Kidney epithelial cell (primary cell): ENCODE measurements at regions not wholly inside any gene's neighbourhood (a gene's known extent, or its start where the extent isn't known, plus 50 kb on each side); places are given as distances from the start of the nearest gene placed in this dataset.
"Not testable (repeated sequence)": the region's sequence is repeated elsewhere in the genome, so short reads cannot be mapped to it uniquely, and the experiment has no call there.

Experiments used
- DNase-seq: peaks from one replicate; pipeline ENCODE4 v3.0.0-alpha.2; 2010; ENCODE audit warnings: low read depth
- H3K27me3 ChIP-seq: 2 replicates; pipeline ENCODE4 v1.6.0; 2011; ENCODE audit warnings: low read length; ENCODE audit not compliant: control insufficient read depth, insufficient read depth
- H3K36me3 ChIP-seq: 2 replicates; pipeline ENCODE4 v1.5.1; 2011; ENCODE audit warnings: low read length; ENCODE audit not compliant: control insufficient read depth, insufficient read depth
- H3K4me3 ChIP-seq: 2 replicates; pipeline ENCODE4 v1.5.1; 2011; ENCODE audit warnings: low read depth, mild to moderate bottlenecking, control low read depth, low read length
- TF ChIP-seq, protein P1 (sequence below): IDR thresholded peaks from 2 replicates; pipeline ENCODE4 v1.5.1; 2011; ENCODE audit warnings: mild to moderate bottlenecking, moderate library complexity, low read length, control low read depth, inconsistent platforms; ENCODE audit not compliant: insufficient read depth, poor library complexity, severe bottlenecking

DNA sequence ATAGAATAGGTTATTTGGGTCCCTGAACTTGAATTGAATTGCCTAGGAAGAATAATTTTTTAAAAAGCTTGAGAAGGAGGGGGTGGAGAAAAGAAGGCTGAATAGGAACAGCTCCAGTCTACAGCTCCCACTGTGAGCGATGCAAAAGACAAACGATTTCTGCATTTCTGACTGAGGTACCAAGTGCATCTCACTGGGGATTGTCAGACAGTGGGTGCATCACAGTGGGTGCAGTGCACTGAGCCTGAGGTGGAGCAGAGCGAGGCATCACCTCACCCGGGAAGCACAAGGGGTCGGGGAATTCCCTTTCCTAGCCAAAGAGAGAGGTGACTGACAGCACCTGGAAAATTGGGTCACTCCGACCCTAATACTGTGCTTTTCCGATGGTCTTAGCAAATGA, 782.2 kb upstream of the RGMB start:
- Histone ChIP-seq H3K4me3 (no peak overlapping the region), H3K36me3 (no peaks in the 10 kb centered on the region), H3K27me3 (no peaks in the 10 kb centered on the region)
- TF ChIP-seq, protein P1, sequence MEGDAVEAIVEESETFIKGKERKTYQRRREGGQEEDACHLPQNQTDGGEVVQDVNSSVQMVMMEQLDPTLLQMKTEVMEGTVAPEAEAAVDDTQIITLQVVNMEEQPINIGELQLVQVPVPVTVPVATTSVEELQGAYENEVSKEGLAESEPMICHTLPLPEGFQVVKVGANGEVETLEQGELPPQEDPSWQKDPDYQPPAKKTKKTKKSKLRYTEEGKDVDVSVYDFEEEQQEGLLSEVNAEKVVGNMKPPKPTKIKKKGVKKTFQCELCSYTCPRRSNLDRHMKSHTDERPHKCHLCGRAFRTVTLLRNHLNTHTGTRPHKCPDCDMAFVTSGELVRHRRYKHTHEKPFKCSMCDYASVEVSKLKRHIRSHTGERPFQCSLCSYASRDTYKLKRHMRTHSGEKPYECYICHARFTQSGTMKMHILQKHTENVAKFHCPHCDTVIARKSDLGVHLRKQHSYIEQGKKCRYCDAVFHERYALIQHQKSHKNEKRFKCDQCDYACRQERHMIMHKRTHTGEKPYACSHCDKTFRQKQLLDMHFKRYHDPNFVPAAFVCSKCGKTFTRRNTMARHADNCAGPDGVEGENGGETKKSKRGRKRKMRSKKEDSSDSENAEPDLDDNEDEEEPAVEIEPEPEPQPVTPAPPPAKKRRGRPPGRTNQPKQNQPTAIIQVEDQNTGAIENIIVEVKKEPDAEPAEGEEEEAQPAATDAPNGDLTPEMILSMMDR, result no peak
- no peak for DNase-seq

GRCh38 chr5:97998941-97999340, 774.5 kb upstream of the RGMB start:
- no peak for DNase-seq
- TF ChIP-seq, protein P1, result no peak
- H3K4me3 ChIP-seq, result no peak overlapping the region
- no peaks in the 10 kb centered on the region for H3K27me3 ChIP-seq
- H3K36me3 ChIP-seq, result no peaks in the 10 kb centered on the region

DNA sequence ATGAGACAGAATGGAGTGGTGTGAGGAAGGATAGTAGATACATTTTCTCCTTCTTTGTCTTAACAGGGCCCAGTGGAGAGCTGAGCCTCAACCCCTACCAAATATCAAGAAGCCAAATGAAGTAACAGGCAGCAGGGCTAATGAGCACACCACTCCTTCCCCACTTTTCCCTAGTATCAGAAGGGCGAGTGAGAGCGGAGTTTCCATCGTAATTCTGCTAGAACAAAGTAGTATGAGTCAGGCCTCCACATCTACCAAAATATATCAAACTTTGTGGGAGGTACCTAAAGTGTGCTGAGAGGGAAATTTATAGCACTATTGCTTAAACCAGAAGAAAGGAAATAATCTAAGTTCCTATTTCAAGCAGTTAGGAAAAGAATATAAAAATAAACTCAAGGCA, 769.0 kb upstream of the RGMB start:
- Histone ChIP-seq H3K27me3 (no peaks in the 10 kb centered on the region), H3K4me3 (no peak overlapping the region), H3K36me3 (no peaks in the 10 kb centered on the region)
- TF ChIP-seq, protein P1, result no peak
- DNase-seq, result no peak

DNA sequence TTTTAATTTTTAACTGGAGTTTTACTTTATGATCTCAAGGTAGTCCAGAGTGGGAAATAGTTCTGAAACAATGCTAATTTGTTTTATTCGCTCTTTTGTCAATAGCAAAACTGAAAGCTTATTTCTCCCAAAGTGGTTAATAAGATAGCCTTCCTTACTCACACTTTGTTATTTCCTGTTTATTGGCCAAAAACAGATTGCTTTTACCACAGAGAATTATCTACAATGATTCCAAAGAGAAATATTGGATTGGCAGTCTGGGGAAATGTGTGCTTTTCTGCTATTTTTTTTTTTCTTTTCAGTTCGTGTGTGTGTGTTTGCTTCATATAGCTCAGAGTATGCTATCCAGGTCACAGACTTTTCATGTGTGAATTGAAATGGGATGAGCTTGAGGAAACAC, 756.7 kb upstream of the RGMB start:
- no peak overlapping the region for H3K4me3 ChIP-seq
- H3K27me3 ChIP-seq, result no peaks in the 10 kb centered on the region
- DNase-seq, result no peak
- TF ChIP-seq, protein P1, result no peak
- no peaks in the 10 kb centered on the region for H3K36me3 ChIP-seq

DNA sequence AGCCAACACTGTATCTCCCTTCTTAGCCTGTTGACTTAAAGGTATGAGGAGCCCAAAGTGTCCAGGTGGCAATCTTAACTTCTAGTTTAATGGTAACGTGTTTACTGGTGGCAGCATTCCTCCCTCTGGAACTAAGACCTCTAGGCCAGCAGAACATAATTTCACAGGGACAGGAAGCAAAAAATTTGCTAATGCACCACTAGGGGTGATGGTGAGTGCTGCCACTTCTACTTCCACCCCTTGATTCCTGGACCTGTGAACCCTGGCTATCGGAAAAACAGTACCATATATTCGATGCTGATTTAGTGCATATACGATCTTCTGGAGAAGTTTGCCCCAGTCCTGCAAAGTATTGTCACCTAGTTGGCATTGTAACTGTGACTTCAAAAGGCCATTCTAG, 743.2 kb upstream of the RGMB start:
- not testable (repeated sequence) for DNase-seq, H3K27me3 ChIP-seq, H3K36me3 ChIP-seq, H3K4me3 ChIP-seq

GRCh38 chr5:98031036-98031435, 742.4 kb upstream of the RGMB start:
- not testable (repeated sequence) for H3K27me3 ChIP-seq, H3K4me3 ChIP-seq, H3K36me3 ChIP-seq, DNase-seq

- H3K36me3 ChIP-seq, result no peaks in the 10 kb centered on the region
- H3K4me3 ChIP-seq, result no peak overlapping the region
- DNase-seq, result no peak
- TF ChIP-seq, protein P1, result no peak
- no peaks in the 10 kb centered on the region for H3K27me3 ChIP-seq
Measured at GRCh38 chr5:98031496-98031895, 742.0 kb upstream of the RGMB start.
